ENCODE measurements at regions not wholly inside any gene's neighbourhood (a gene's known extent, or its start where the extent isn't known, plus 50 kb on each side); places are given as distances from the start of the nearest gene placed in this dataset.
A peak's percentile ranks its signal among the peaks of the same experiment; 100 is the strongest.

- DNase-seq = no peak
Observed at GRCh38 chr2:66721776-66722175, 286.9 kb downstream of the MEIS1 start.

GRCh38 chr2:66724241-66724640, 289.3 kb downstream of the MEIS1 start:
- no peak for DNase-seq

- DNase-seq = no peak
Observed at GRCh38 chr2:66729416-66730330, 294.7 kb downstream of the MEIS1 start.

GRCh38 chr2:66730441-66730840, 295.5 kb downstream of the MEIS1 start:
- DNase-seq = no peak

- peak in 1 of 2 experiments; percentile 33 for DNase-seq
Observed at GRCh38 chr2:66733364-66733999, 298.6 kb downstream of the MEIS1 start.

- DNase-seq = no peak
Observed at GRCh38 chr2:66748939-66749338, 314.0 kb downstream of the MEIS1 start.

- no peak for DNase-seq
Observed at GRCh38 chr2:66749566-66749965, 314.6 kb downstream of the MEIS1 start.

- no peak for DNase-seq
Observed at GRCh38 chr2:66753257-66753656, 318.3 kb downstream of the MEIS1 start.

- no peak for DNase-seq
Observed at GRCh38 chr2:66753660-66754059, 318.7 kb downstream of the MEIS1 start.

GRCh38 chr2:66755974-66756373, 321.0 kb downstream of the MEIS1 start:
- DNase-seq = no peak

- DNase-seq = no peak
Observed at GRCh38 chr2:66761826-66762225, 326.9 kb downstream of the MEIS1 start.

GRCh38 chr2:66762761-66763160, 327.8 kb downstream of the MEIS1 start:
- DNase-seq = no peak

GRCh38 chr2:66766582-66766981, 331.7 kb downstream of the MEIS1 start:
- no peak for DNase-seq

GRCh38 chr2:66771359-66771976, 336.5 kb downstream of the MEIS1 start:
- no peak for DNase-seq

- DNase-seq = no peak
Observed at GRCh38 chr2:66772618-66773017, 337.7 kb downstream of the MEIS1 start.

- DNase-seq = no peak
Observed at GRCh38 chr2:66775730-66776422, 341.0 kb downstream of the MEIS1 start.

GRCh38 chr2:66781804-66782203, 346.9 kb downstream of the MEIS1 start:
- no peak for DNase-seq

GRCh38 chr2:66782780-66783361, 347.9 kb downstream of the MEIS1 start:
- no peak for DNase-seq

- DNase-seq = peak; percentile 50 to 57
Observed at GRCh38 chr2:66789741-66790140, 354.8 kb downstream of the MEIS1 start.

- DNase-seq = no peak
Observed at GRCh38 chr2:66790651-66791181, 355.8 kb downstream of the MEIS1 start.

- DNase-seq = no peak
Observed at GRCh38 chr2:66794070-66794469, 359.1 kb downstream of the MEIS1 start.

GRCh38 chr2:66794551-66794950, 359.6 kb downstream of the MEIS1 start:
- no peak for DNase-seq

- no peak for DNase-seq
Observed at GRCh38 chr2:66802877-66803276, 368.0 kb downstream of the MEIS1 start.

Measured in cerebellar nuclear complex (tissue), 1 donor.